Peyer's patch (tissue), 4 donors: ENCODE measurements at regions not wholly inside any gene's neighbourhood (a gene's known extent, or its start where the extent isn't known, plus 50 kb on each side); places are given as distances from the start of the nearest gene placed in this dataset.

ENCODE experiments used
- CTCF ChIP-seq, 6 experiments: fragments of 450-650 bp in 4 of 6; fragments of 200-600 bp in 2 of 6; sonication (generic) in 1 of 6; IDR thresholded peaks; one replicate each; pipeline ENCODE4 v1.5.1; 2017 to 2019; ENCODE audit warnings: antibody characterized with exemption in 6 of 6, mild to moderate bottlenecking in 3 of 6, moderate library complexity in 1 of 6
- POLR2A ChIP-seq, 2 donors: fragments of 450-650 bp; IDR thresholded peaks; one replicate each; pipeline ENCODE4 v1.5.1; 2017; ENCODE audit warnings: antibody characterized with exemption in 2 of 2, mild to moderate bottlenecking in 2 of 2, moderate library complexity in 2 of 2

- TF ChIP-seq POLR2A (IDR thresholded peaks at IDR 0.05) (no peak), CTCF (IDR thresholded peaks at IDR 0.05) (no peak)
These were observed 356.5 kb upstream of the KLF6 start for GRCh38 chr10:4141471-4141870.
